H9 (cell line): ENCODE measurements at regions not wholly inside any gene's neighbourhood (a gene's known extent, or its start where the extent isn't known, plus 50 kb on each side); places are given as distances from the start of the nearest gene placed in this dataset.

ENCODE experiments used
- DNase-seq: peaks from one replicate; pipeline ENCODE4 v3.0.0-alpha.2; 2017
- H2AFZ ChIP-seq: one replicate; pipeline ENCODE4 v1.6.1; 2013; ENCODE audit warnings: mild to moderate bottlenecking, low read length, control low read depth, moderate library complexity
- H2AK5ac ChIP-seq: 2 replicates; pipeline ENCODE4 v1.6.1; 2013; ENCODE audit warnings: low read length, control low read depth, mixed read lengths; ENCODE audit not compliant: insufficient read length
- H2BK120ac ChIP-seq: one replicate; pipeline ENCODE4 v1.6.1; 2013; ENCODE audit warnings: low read depth, mild to moderate bottlenecking, low read length, control low read depth, inconsistent platforms; ENCODE audit not compliant: poor library complexity, severe bottlenecking
- H2BK12ac ChIP-seq: 2 replicates; pipeline ENCODE4 v1.6.1; 2013; ENCODE audit warnings: low read length, control low read depth, mixed read lengths, low read depth; ENCODE audit not compliant: insufficient read length
- H2BK15ac ChIP-seq: 2 replicates; pipeline ENCODE4 v1.6.1; 2013; ENCODE audit warnings: low read depth, low read length, control low read depth
- H2BK20ac ChIP-seq: one replicate; pipeline ENCODE4 v1.6.1; 2013; ENCODE audit warnings: low read depth, mild to moderate bottlenecking, low read length, control low read depth, inconsistent platforms; ENCODE audit not compliant: poor library complexity, severe bottlenecking
- H2BK5ac ChIP-seq: 2 replicates; pipeline ENCODE4 v1.6.1; 2013; ENCODE audit warnings: low read length, control low read depth, mixed read lengths; ENCODE audit not compliant: insufficient read length
- H3K14ac ChIP-seq: 2 replicates; pipeline ENCODE4 v1.6.1; 2013; ENCODE audit warnings: low read length, control low read depth; ENCODE audit not compliant: insufficient read depth
- H3K18ac ChIP-seq: 2 replicates; pipeline ENCODE4 v1.6.1; 2013; ENCODE audit warnings: low read depth, mild to moderate bottlenecking, mixed read lengths, low read length, control low read depth; ENCODE audit not compliant: insufficient read length
- H3K23ac ChIP-seq: 2 replicates; pipeline ENCODE4 v1.6.1; 2013; ENCODE audit warnings: low read length, control low read depth, mixed read lengths, low read depth; ENCODE audit not compliant: insufficient read length
- H3K23me2 ChIP-seq: 2 replicates; pipeline ENCODE4 v1.6.1; 2013; ENCODE audit warnings: low read depth, mild to moderate bottlenecking, mixed read lengths, low read length, control low read depth; ENCODE audit not compliant: insufficient read length, poor library complexity, severe bottlenecking
- H3K27ac ChIP-seq: 2 replicates; pipeline ENCODE4 v1.5.1; 2013; ENCODE audit warnings: low read length, control low read depth, mixed read lengths, low read depth; ENCODE audit not compliant: insufficient read length
- H3K27me3 ChIP-seq: 2 replicates; pipeline ENCODE4 v1.6.1; 2013; ENCODE audit warnings: low read length, control low read depth, inconsistent platforms; ENCODE audit not compliant: insufficient read depth
- H3K4ac ChIP-seq: 2 replicates; pipeline ENCODE4 v1.6.1; 2013; ENCODE audit warnings: low read depth, mild to moderate bottlenecking, control low read depth, inconsistent platforms, low read length, moderate library complexity
- H3K4me1 ChIP-seq: 2 replicates; pipeline ENCODE4 v1.6.1; 2013; ENCODE audit warnings: low read length, control low read depth, inconsistent platforms; ENCODE audit not compliant: insufficient read depth
- H3K4me2 ChIP-seq: 2 replicates; pipeline ENCODE4 v1.6.1; 2013; ENCODE audit warnings: low read length, control low read depth, mixed read lengths; ENCODE audit not compliant: insufficient read length, insufficient read depth
- H3K56ac ChIP-seq: 2 replicates; pipeline ENCODE4 v1.6.1; 2013; ENCODE audit warnings: low read depth, mild to moderate bottlenecking, mixed read lengths, low read length, control low read depth; ENCODE audit not compliant: insufficient read length
- H3K79me1 ChIP-seq: 2 replicates; pipeline ENCODE4 v1.6.1; 2013; ENCODE audit warnings: low read depth, mild to moderate bottlenecking, moderate library complexity, low read length, control low read depth, inconsistent platforms; ENCODE audit not compliant: insufficient read depth, poor library complexity, severe bottlenecking
- H3K79me2 ChIP-seq: 2 replicates; pipeline ENCODE4 v1.6.1; 2013; ENCODE audit warnings: low read length, control low read depth, inconsistent platforms; ENCODE audit not compliant: insufficient read depth
- H3K9ac ChIP-seq: 2 replicates; pipeline ENCODE4 v1.6.1; 2013; ENCODE audit warnings: low read length, control low read depth, mixed read lengths; ENCODE audit not compliant: insufficient read length; ENCODE audit errors: extremely low read depth
- H3K9me3 ChIP-seq: one replicate; pipeline ENCODE4 v1.6.1; 2013; ENCODE audit warnings: low read depth, low read length, inconsistent platforms; ENCODE audit not compliant: control insufficient read depth
- H3T11ph ChIP-seq: one replicate; pipeline ENCODE4 v1.6.1; 2013; ENCODE audit warnings: mild to moderate bottlenecking, low read length, control low read depth, inconsistent platforms
- H4K20me1 ChIP-seq: one replicate; pipeline ENCODE4 v1.6.1; 2013; ENCODE audit not compliant: control insufficient read depth, insufficient read length, insufficient read depth
- H4K5ac ChIP-seq: 2 replicates; pipeline ENCODE4 v1.6.1; 2013; ENCODE audit warnings: low read depth, mild to moderate bottlenecking, mixed read lengths, low read length, control low read depth; ENCODE audit not compliant: insufficient read length
- H4K8ac ChIP-seq: replicated peaks from 2 replicates; pipeline ENCODE4 v1.6.1; 2013; ENCODE audit warnings: low read length, control low read depth, mixed read lengths, low read depth; ENCODE audit not compliant: insufficient read length
- H4K91ac ChIP-seq: 2 replicates; pipeline ENCODE4 v1.6.1; 2013; ENCODE audit warnings: low read depth, mild to moderate bottlenecking, moderate library complexity, mixed read lengths, low read length, control low read depth; ENCODE audit not compliant: insufficient read length
- H3K27ac Mint-ChIP-seq, 3 experiments: 2 replicates in 2 of 3; 3 replicates in 1 of 3; pipeline ENCODE4 v1.8.0; 2020 to 2021; ENCODE audit warnings: mixed read lengths in 3 of 3, mild to moderate bottlenecking in 1 of 3, moderate library complexity in 1 of 3
- H3K27me3 Mint-ChIP-seq: 2 replicates; pipeline ENCODE4 v1.8.0; 2021; ENCODE audit warnings: low read depth, mild to moderate bottlenecking, moderate library complexity, mixed read lengths
- H3K36me3 Mint-ChIP-seq, 3 experiments: 2 replicates in 2 of 3; 3 replicates in 1 of 3; pipeline ENCODE4 v1.8.0; 2020 to 2021; ENCODE audit warnings: low read depth in 3 of 3, mixed read lengths in 3 of 3; ENCODE audit not compliant: insufficient read depth in 1 of 3
- H3K4me1 Mint-ChIP-seq, 2 experiments: 2 replicates each; pipeline ENCODE4 v1.8.0; 2020; ENCODE audit warnings: mixed read lengths in 2 of 2
- H3K4me3 Mint-ChIP-seq, 2 experiments: 2 replicates in 1 of 2; 3 replicates in 1 of 2; pipeline ENCODE4 v1.8.0; 2020 to 2021; ENCODE audit warnings: mild to moderate bottlenecking in 2 of 2, mixed read lengths in 2 of 2, moderate library complexity in 1 of 2
- H3K9me3 Mint-ChIP-seq, 2 experiments: 2 replicates in 1 of 2; 3 replicates in 1 of 2; pipeline ENCODE4 v1.8.0; 2020; ENCODE audit warnings: mild to moderate bottlenecking in 2 of 2, mixed read lengths in 2 of 2, moderate library complexity in 1 of 2
- WGBS: extraction: QIAGEN DNeasy Blood & Tissue Kit; methylation state at CpG from one replicate; pipeline ENCODE4 v1.1.7; 2013; ENCODE audit warnings: missing lambda C conversion rate, low lambda C conversion rate, mixed read lengths; ENCODE audit not compliant: insufficient read length; ENCODE audit errors: extremely low coverage; 5-methylcytosine and 5-hydroxymethylcytosine counted together
- TF ChIP-seq, protein P1 (sequence below): fragments of 200-600 bp; sonication (generic); conservative IDR thresholded peaks from 3 replicates; pipeline ENCODE4 v1.8.0; 2021; ENCODE audit warnings: antibody characterized with exemption, mild to moderate bottlenecking

DNA sequence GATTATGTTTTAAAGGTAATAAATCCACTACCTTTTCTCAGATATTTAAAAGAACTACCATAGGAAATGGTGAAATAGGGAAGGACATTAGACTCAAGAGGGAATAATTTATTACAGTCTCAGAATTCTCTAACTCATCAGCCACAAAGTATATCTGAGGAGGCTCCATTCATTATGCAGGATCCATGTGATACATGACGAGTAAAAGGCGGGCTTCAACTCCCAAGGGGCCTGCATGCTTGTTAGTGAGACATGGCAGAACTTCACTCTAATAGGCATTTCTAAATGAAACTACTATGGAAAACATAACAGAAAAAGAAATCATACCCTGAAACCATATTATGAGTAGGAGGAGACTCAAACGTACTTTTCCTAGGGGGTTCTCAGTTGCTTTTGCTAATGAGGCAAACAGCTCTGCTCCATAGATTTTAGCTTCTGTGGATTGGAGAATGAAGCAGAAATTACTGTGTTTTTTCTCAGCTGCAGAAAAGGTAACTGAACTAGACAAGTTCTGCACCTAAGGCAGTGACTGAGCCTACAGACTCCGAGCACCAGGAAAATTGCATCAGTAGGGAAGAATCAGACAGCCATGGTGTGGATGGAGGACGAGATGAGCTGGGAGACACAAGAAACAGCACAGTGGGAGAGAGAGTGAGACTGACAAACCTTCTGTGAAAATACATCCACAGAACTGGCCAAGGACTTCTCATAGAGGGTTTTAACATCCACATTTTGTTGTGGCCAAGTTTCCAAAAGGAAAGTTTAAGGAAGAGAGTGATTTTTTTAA, 254.6 kb upstream of the PRDM1 start:
- Histone ChIP-seq H3K79me2 (no peaks in the 10 kb centered on the region), H4K91ac (no peak overlapping the region), H2BK15ac (no peak overlapping the region), H2AK5ac (no peak overlapping the region), H3K23me2 (no peaks in the 10 kb centered on the region), H3K4me1 (no peaks in the 10 kb centered on the region), H4K8ac (no peak overlapping the region), H3K79me1 (no peaks in the 10 kb centered on the region), H3K27me3 (no peaks in the 10 kb centered on the region), H4K20me1 (no peaks in the 10 kb centered on the region), H3T11ph (no peak overlapping the region), H3K9me3 (no peaks in the 10 kb centered on the region), H4K5ac (no peak overlapping the region), H3K9ac (no peak overlapping the region), H2BK120ac (no peak overlapping the region), H3K14ac (no peak overlapping the region), H3K27ac (no peak overlapping the region), H3K23ac (no peak overlapping the region), H2AFZ (no peak overlapping the region), H2BK20ac (no peak overlapping the region), H3K4ac (no peak overlapping the region), H3K18ac (no peak overlapping the region), H2BK5ac (no peak overlapping the region), H3K4me2 (no peak overlapping the region), H2BK12ac (no peak overlapping the region), H3K56ac (no peak overlapping the region)
- Mint-ChIP-seq H3K4me1 (peaks cover 3 to 4% of the 10 kb centered on the region in 2 experiments; a peak in 2 of 4 replicates), H3K27ac (no peak overlapping the region), H3K27me3 (peaks cover 1% of the 10 kb centered on the region; the same call in 1 of the 2 replicates), H3K4me3 (no peak overlapping the region), H3K9me3 (peaks cover 2 to 16% of the 10 kb centered on the region in 2 experiments; a peak in 2 of 5 replicates), H3K36me3 (no peaks in the 10 kb centered on the region; a peak in 1 of 7 replicates)
- no CpG with 5 or more reads among the region's 5 CpGs for WGBS
- no peak for DNase-seq
- TF ChIP-seq, protein P1, sequence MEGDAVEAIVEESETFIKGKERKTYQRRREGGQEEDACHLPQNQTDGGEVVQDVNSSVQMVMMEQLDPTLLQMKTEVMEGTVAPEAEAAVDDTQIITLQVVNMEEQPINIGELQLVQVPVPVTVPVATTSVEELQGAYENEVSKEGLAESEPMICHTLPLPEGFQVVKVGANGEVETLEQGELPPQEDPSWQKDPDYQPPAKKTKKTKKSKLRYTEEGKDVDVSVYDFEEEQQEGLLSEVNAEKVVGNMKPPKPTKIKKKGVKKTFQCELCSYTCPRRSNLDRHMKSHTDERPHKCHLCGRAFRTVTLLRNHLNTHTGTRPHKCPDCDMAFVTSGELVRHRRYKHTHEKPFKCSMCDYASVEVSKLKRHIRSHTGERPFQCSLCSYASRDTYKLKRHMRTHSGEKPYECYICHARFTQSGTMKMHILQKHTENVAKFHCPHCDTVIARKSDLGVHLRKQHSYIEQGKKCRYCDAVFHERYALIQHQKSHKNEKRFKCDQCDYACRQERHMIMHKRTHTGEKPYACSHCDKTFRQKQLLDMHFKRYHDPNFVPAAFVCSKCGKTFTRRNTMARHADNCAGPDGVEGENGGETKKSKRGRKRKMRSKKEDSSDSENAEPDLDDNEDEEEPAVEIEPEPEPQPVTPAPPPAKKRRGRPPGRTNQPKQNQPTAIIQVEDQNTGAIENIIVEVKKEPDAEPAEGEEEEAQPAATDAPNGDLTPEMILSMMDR: no peak
